MCF 10A (cell line): ENCODE measurements at regions not wholly inside any gene's neighbourhood (a gene's known extent, or its start where the extent isn't known, plus 50 kb on each side); places are given as distances from the start of the nearest gene placed in this dataset.

ENCODE experiments used
- BruUV-seq: library from RNA; stranded (reverse); fragments of 400-500 nt; replicated peaks from 2 replicates; lab custom pipeline; 2021; lab: Mats Ljungman, UMichigan
- CTCF ChIA-PET: fragments of 300-600 bp; sonication (Branson Sonifier 250); formaldehyde crosslinking; extraction: SDS; loops from one replicate; lab custom pipeline; 2021; ENCODE audit warnings: antibody characterized with exemption, inconsistent platforms; lab: Yijun Ruan, JAX
- POLR2A ChIA-PET: fragments of 300-600, 350-650 bp; sonication (Branson Sonifier 250); formaldehyde crosslinking; extraction: SDS; loops from one replicate; lab custom pipeline; 2020; ENCODE audit warnings: antibody characterized with exemption, inconsistent platforms; lab: Yijun Ruan, JAX
- DNase-seq: peaks from one replicate; pipeline ENCODE4 v3.0.0-alpha.2; 2018; ENCODE audit not compliant: unreplicated experiment
- H3K27ac Mint-ChIP-seq: one replicate; pipeline ENCODE4 v1.8.0; 2022; ENCODE audit warnings: mild to moderate bottlenecking, low read depth, mixed read lengths; ENCODE audit not compliant: unreplicated experiment
- H3K27me3 Mint-ChIP-seq: one replicate; pipeline ENCODE4 v1.8.0; 2022; ENCODE audit warnings: mixed read lengths; ENCODE audit not compliant: insufficient read depth, unreplicated experiment
- H3K36me3 Mint-ChIP-seq: one replicate; pipeline ENCODE4 v1.8.0; 2022; ENCODE audit warnings: mild to moderate bottlenecking, moderate library complexity, mixed read lengths; ENCODE audit not compliant: insufficient read depth, unreplicated experiment
- H3K4me1 Mint-ChIP-seq: one replicate; pipeline ENCODE4 v1.8.0; 2022; ENCODE audit warnings: mixed read lengths; ENCODE audit not compliant: insufficient read depth, unreplicated experiment
- H3K4me3 Mint-ChIP-seq: one replicate; pipeline ENCODE4 v1.8.0; 2022; ENCODE audit warnings: mild to moderate bottlenecking, moderate library complexity, mixed read lengths; ENCODE audit not compliant: unreplicated experiment
- H3K9me3 Mint-ChIP-seq: one replicate; pipeline ENCODE4 v1.8.0; 2022; ENCODE audit warnings: mixed read lengths; ENCODE audit not compliant: unreplicated experiment
- intact Hi-C: fragments of 100-400 bp; cut with micrococcal nuclease; formaldehyde crosslinking; loops from 2 replicates; pipeline ENCODE4 v1.14.1; 2022
- TF ChIP-seq, protein P1 (sequence below): fragments of 200-600 bp; IDR thresholded peaks from one replicate; pipeline ENCODE4 v1.8.0; 2022; ENCODE audit warnings: antibody characterized with exemption, mild to moderate bottlenecking; ENCODE audit not compliant: unreplicated experiment

DNA sequence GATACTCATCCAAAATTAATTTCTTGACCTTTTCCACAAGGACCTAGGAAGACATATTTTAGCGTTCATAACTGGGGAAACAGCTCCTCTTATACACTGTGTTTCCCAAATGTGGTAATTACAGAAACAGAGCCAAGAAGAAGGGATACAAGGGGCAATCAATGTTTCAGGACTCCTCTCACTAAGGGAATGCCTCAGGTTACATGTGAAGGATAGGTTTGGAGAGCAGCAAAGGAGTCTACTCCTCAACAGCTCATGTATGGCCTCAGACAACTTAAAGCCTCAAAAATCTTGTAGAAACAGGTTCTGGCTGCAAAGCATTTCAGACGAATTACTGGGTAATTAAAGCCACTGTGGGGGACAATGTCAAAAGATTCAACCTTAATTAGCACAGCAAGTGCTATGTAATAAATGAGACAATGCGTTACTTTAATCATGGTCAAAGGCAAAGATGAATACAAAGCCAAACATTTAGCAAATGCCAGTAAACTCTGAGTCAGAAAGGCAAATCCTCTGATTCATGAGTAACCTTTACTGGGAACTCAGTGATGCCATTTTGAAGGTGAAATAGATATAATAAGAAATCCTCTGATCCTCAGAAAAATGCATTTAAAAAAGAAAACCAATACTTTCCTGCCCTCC, 1111.2 kb downstream of the TUSC7 start:
- no peaks in the 10 kb centered on the region for H3K9me3 Mint-ChIP-seq
- peaks cover 17% of the 10 kb centered on the region for H3K4me1 Mint-ChIP-seq
- intact Hi-C loops: no loop called here
- H3K4me3 Mint-ChIP-seq: no peak overlapping the region
- H3K36me3 Mint-ChIP-seq: no peaks in the 10 kb centered on the region
- peak; percentile 19 for DNase-seq
- TF ChIP-seq, protein P1, sequence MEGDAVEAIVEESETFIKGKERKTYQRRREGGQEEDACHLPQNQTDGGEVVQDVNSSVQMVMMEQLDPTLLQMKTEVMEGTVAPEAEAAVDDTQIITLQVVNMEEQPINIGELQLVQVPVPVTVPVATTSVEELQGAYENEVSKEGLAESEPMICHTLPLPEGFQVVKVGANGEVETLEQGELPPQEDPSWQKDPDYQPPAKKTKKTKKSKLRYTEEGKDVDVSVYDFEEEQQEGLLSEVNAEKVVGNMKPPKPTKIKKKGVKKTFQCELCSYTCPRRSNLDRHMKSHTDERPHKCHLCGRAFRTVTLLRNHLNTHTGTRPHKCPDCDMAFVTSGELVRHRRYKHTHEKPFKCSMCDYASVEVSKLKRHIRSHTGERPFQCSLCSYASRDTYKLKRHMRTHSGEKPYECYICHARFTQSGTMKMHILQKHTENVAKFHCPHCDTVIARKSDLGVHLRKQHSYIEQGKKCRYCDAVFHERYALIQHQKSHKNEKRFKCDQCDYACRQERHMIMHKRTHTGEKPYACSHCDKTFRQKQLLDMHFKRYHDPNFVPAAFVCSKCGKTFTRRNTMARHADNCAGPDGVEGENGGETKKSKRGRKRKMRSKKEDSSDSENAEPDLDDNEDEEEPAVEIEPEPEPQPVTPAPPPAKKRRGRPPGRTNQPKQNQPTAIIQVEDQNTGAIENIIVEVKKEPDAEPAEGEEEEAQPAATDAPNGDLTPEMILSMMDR: no peak
- no peak overlapping the region for H3K27ac Mint-ChIP-seq
- no TSS peak for BruUV-seq
- no peaks in the 10 kb centered on the region for H3K27me3 Mint-ChIP-seq
- ChIA-PET CTCF (no interaction called here), POLR2A (interaction anchor here (0.6 kb wide), 2 partner anchors 26 to 808 kb away, joined by 3 read pairs; no protein-coding TSS in a partner anchor)

DNA sequence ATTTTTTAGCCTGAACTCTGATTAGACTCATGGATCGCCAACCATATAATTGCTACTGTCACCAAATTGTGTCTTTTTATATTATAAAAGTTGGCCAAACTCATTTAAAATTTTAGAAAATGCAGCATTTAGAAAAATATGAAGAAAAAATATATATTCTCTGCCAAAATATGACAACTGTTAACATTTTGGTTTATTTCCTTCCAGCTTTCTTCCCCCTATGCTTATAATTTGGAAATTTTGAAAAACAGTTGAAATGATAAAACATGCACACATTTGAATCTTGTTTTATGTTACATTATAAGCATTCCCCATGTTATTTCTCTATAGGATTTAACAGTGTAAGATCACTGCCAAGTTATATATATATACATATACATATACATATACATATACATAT, 1112.8 kb downstream of the TUSC7 start:
- no peaks in the 10 kb centered on the region for H3K27me3 Mint-ChIP-seq
- CTCF ChIA-PET: interaction anchor here (0.6 kb wide), 1 partner anchor 29 kb away, joined by 4 read pairs; no protein-coding TSS in a partner anchor

DNA sequence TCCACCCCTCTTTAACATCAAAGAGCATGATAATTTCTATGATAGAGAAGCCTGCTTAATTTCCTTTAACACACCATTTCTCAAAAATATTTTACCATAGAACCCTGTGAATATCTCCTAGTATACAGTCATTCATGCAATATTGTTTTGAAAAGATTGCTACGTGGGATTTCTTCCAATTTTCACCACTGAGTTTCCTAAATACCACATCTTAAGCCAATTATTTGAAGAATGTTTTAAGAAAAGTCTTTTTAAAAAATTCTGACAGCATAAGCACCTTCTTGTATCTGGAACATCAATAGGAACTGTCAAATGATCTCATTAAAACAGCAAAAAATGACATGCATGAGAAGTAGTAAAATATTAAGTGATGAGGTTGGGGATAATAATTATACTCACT, 1126.7 kb downstream of the TUSC7 start:
- no peaks in the 10 kb centered on the region for H3K4me1 Mint-ChIP-seq
- H3K4me3 Mint-ChIP-seq: no peak overlapping the region
- no peak for DNase-seq
- ChIA-PET CTCF (no interaction called here), POLR2A (no interaction called here)
- BruUV-seq: no TSS peak
- no peaks in the 10 kb centered on the region for H3K9me3 Mint-ChIP-seq
- H3K27me3 Mint-ChIP-seq: no peaks in the 10 kb centered on the region
- TF ChIP-seq, protein P1: no peak
- H3K27ac Mint-ChIP-seq: no peak overlapping the region
- intact Hi-C loops: no loop called here
- H3K36me3 Mint-ChIP-seq: no peaks in the 10 kb centered on the region

More for the DNA sequence above, 1112.8 kb downstream of the TUSC7 start:
- no peak for DNase-seq
- TF ChIP-seq, protein P1: no peak
- Mint-ChIP-seq H3K4me1 (peaks cover 17% of the 10 kb centered on the region), H3K9me3 (no peaks in the 10 kb centered on the region), H3K4me3 (no peak overlapping the region), H3K36me3 (no peaks in the 10 kb centered on the region), H3K27ac (no peak overlapping the region)
- no TSS peak for BruUV-seq
- intact Hi-C loops: no loop called here
- POLR2A ChIA-PET: no interaction called here

DNA sequence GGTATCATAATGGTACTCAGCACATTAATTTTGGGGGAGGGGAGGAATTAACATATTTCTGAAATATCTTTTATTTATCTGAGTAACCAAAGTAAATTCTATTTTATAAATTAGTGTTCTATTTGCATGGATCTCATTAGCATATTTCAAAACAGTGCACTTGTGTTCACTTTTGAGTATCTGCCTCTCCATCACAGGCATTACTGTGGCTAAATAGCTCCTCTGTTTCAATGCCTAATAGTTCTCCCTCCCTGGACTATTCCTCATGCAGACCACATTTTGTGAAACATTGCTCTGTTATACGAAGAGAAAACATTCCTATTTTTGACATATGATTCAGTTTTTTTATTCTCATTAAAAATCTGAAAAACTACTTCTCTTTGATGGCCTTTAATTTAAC, 1127.8 kb downstream of the TUSC7 start:
- intact Hi-C loops: no loop called here
- Mint-ChIP-seq H3K27me3 (no peaks in the 10 kb centered on the region), H3K36me3 (no peaks in the 10 kb centered on the region), H3K9me3 (no peaks in the 10 kb centered on the region), H3K4me1 (no peaks in the 10 kb centered on the region), H3K4me3 (no peak overlapping the region), H3K27ac (no peak overlapping the region)
- POLR2A ChIA-PET: interaction anchor here (0.7 kb wide), 1 partner anchor 43 kb away, joined by 3 read pairs; no protein-coding TSS in a partner anchor
- no TSS peak for BruUV-seq
- CTCF ChIA-PET: no interaction called here
- no peak for DNase-seq
- TF ChIP-seq, protein P1: no peak
